ENCODE measurements at regions not wholly inside any gene's neighbourhood (a gene's known extent, or its start where the extent isn't known, plus 50 kb on each side); places are given as distances from the start of the nearest gene placed in this dataset.

DNA sequence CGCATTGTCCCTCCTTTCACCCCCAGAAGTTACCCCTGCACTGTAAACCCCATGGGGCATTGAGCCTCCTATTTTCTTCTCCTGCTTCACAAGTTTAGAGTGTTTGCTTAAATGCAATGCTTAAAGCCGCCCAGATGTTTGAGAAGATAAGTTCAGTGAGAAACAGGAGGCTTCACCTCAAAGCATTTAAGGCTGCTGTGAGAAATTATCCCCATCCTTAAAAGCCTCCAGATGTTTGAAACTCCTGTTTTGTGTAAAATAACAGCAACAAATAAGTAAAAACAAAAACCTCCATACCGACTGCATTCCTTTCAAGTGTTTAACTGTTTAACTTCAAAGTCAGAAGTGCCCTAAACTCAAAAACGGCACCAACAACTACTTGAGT lies 81.8 kb downstream of the RTP5 start:
- Histone ChIP-seq H3K4me3 (no peak overlapping the region), H3K9me3 (no peaks in the 10 kb centered on the region), H3K4me2 (peak overlapping the region; percentile 78), H3K27ac (peak overlapping the region in 1 of 2 experiments; percentile 41; a peak in 1 of 6 replicates), H3K4me1 (no peaks in the 10 kb centered on the region)
- 20% methylated on average over 4 of the region's 4 CpGs for WGBS (ENCODE audit: missing lambda C conversion rate)
- ChIA-PET CTCF (interaction anchor here (0.9 to 2.8 kb wide), 28 partner anchors 9 to 130 kb away, joined by 3 to 24 read pairs (median 6); no protein-coding TSS in a partner anchor), POLR2A (no interaction called here)
- no peak for FAIRE-seq
- ATAC-seq = no peak
- DNase-seq (ENCODE audit: low read depth in 1 of 2, low spot score in 1 of 2) = no peak
- TF ChIP-seq PBX3 (IDR thresholded peaks at IDR 0.05) (no peak), KDM1A (IDR thresholded peaks at IDR 0.05; ENCODE audit: low read depth) (no peak), POLR2AphosphoS2 (conservative IDR thresholded peaks at IDR 0.05; ENCODE audit: low read length) (no peak), CBX8 (IDR thresholded peaks at IDR 0.05) (no peak), RARB (CRISPR knock-in tag; IDR thresholded peaks at IDR 0.05) (no peak), CEBPB (IDR thresholded peaks at IDR 0.05) (no peak), TP53 (CRISPR knock-in tag; IDR thresholded peaks at IDR 0.05) (no peak), POLR2A (IDR thresholded peaks at IDR 0.05; ENCODE audit: low read length) (no peak), TFCP2L1 (CRISPR knock-in tag; IDR thresholded peaks at IDR 0.05) (no peak), RCOR1 (IDR thresholded peaks at IDR 0.05; ENCODE audit: low read depth, low read length) (no peak), BCL3 (IDR thresholded peaks at IDR 0.05) (no peak), ZFP36 (IDR thresholded peaks at IDR 0.05; ENCODE audit: borderline replicate concordance, partially characterized antibody) (no peak), GATA3 (IDR thresholded peaks at IDR 0.05; ENCODE audit: borderline replicate concordance) (no peak)
- TF ChIP-seq, protein P1, sequence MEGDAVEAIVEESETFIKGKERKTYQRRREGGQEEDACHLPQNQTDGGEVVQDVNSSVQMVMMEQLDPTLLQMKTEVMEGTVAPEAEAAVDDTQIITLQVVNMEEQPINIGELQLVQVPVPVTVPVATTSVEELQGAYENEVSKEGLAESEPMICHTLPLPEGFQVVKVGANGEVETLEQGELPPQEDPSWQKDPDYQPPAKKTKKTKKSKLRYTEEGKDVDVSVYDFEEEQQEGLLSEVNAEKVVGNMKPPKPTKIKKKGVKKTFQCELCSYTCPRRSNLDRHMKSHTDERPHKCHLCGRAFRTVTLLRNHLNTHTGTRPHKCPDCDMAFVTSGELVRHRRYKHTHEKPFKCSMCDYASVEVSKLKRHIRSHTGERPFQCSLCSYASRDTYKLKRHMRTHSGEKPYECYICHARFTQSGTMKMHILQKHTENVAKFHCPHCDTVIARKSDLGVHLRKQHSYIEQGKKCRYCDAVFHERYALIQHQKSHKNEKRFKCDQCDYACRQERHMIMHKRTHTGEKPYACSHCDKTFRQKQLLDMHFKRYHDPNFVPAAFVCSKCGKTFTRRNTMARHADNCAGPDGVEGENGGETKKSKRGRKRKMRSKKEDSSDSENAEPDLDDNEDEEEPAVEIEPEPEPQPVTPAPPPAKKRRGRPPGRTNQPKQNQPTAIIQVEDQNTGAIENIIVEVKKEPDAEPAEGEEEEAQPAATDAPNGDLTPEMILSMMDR (IDR thresholded peaks at IDR 0.05) = no peak
- TF ChIP-seq, protein P2, sequence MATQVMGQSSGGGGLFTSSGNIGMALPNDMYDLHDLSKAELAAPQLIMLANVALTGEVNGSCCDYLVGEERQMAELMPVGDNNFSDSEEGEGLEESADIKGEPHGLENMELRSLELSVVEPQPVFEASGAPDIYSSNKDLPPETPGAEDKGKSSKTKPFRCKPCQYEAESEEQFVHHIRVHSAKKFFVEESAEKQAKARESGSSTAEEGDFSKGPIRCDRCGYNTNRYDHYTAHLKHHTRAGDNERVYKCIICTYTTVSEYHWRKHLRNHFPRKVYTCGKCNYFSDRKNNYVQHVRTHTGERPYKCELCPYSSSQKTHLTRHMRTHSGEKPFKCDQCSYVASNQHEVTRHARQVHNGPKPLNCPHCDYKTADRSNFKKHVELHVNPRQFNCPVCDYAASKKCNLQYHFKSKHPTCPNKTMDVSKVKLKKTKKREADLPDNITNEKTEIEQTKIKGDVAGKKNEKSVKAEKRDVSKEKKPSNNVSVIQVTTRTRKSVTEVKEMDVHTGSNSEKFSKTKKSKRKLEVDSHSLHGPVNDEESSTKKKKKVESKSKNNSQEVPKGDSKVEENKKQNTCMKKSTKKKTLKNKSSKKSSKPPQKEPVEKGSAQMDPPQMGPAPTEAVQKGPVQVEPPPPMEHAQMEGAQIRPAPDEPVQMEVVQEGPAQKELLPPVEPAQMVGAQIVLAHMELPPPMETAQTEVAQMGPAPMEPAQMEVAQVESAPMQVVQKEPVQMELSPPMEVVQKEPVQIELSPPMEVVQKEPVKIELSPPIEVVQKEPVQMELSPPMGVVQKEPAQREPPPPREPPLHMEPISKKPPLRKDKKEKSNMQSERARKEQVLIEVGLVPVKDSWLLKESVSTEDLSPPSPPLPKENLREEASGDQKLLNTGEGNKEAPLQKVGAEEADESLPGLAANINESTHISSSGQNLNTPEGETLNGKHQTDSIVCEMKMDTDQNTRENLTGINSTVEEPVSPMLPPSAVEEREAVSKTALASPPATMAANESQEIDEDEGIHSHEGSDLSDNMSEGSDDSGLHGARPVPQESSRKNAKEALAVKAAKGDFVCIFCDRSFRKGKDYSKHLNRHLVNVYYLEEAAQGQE (IDR thresholded peaks at IDR 0.05) = no peak
- TF ChIP-seq, protein P3, sequence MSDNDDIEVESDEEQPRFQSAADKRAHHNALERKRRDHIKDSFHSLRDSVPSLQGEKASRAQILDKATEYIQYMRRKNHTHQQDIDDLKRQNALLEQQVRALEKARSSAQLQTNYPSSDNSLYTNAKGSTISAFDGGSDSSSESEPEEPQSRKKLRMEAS (IDR thresholded peaks at IDR 0.05) = no peak
- TF ChIP-seq, protein P4, sequence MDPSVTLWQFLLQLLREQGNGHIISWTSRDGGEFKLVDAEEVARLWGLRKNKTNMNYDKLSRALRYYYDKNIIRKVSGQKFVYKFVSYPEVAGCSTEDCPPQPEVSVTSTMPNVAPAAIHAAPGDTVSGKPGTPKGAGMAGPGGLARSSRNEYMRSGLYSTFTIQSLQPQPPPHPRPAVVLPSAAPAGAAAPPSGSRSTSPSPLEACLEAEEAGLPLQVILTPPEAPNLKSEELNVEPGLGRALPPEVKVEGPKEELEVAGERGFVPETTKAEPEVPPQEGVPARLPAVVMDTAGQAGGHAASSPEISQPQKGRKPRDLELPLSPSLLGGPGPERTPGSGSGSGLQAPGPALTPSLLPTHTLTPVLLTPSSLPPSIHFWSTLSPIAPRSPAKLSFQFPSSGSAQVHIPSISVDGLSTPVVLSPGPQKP (IDR thresholded peaks at IDR 0.05; ENCODE audit: low read depth, low read length) = no peak

DNA sequence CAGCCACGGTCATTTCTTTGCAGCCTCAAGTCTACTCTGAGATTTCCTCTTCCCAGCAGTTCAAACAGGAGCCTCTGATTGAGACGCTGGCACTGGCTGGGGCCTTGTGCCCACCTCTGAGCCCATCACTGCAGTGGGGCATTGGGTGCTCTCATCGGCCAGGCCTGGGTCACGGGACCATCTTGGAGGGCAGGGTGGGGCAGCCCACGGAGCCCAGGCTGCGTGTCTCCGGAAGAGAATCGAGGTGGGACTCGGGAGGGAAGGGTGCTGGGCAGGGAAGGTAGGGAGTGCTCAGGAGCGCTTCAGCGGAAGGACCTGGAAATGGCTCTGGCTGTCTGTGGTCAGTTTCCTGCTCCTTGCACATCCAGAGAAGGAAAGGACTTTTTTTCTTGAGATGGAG lies 82.4 kb downstream of the RTP5 start:
- 85% methylated on average over 11 of the region's 11 CpGs for WGBS (ENCODE audit: missing lambda C conversion rate)
- Histone ChIP-seq H3K4me1 (no peaks in the 10 kb centered on the region), H3K4me3 (no peak overlapping the region), H3K27ac (no peak overlapping the region), H3K4me2 (no peak overlapping the region), H3K9me3 (no peaks in the 10 kb centered on the region)
- ChIA-PET CTCF (interaction anchor here (1.0 to 2.8 kb wide), 10 partner anchors 8 to 48 kb away, joined by 4 to 24 read pairs (median 11); no protein-coding TSS in a partner anchor), POLR2A (no interaction called here)
- ATAC-seq (no peak), DNase-seq (ENCODE audit: low read depth in 1 of 2, low spot score in 1 of 2) (no peak), FAIRE-seq (no peak)
- TF ChIP-seq FOSB (CRISPR knock-in tag; IDR thresholded peaks at IDR 0.05) (no peak), BHLHE40 (IDR thresholded peaks at IDR 0.05; ENCODE audit: low read depth, low read length) (no peak), KDM1A (IDR thresholded peaks at IDR 0.05; ENCODE audit: low read depth) (no peak), SMC3 (IDR thresholded peaks at IDR 0.05) (no peak), SREBF2 (IDR thresholded peaks at IDR 0.05) (no peak), HOXB13 (CRISPR knock-in tag; IDR thresholded peaks at IDR 0.05; ENCODE audit: low read depth) (no peak), NPAS2 (CRISPR knock-in tag; IDR thresholded peaks at IDR 0.05; ENCODE audit: borderline replicate concordance) (no peak), CHD4 (IDR thresholded peaks at IDR 0.05; ENCODE audit: borderline replicate concordance) (no peak), PBX3 (IDR thresholded peaks at IDR 0.05) (no peak), NFE2L2 (conservative IDR thresholded peaks at IDR 0.05; ENCODE audit: low read length) (no peak), POLR2A (IDR thresholded peaks at IDR 0.05; ENCODE audit: low read length) (no peak), HOXA7 (CRISPR knock-in tag; IDR thresholded peaks at IDR 0.05) (no peak), HEYL (CRISPR knock-in tag; IDR thresholded peaks at IDR 0.05) (no peak)
- TF ChIP-seq, protein P5, sequence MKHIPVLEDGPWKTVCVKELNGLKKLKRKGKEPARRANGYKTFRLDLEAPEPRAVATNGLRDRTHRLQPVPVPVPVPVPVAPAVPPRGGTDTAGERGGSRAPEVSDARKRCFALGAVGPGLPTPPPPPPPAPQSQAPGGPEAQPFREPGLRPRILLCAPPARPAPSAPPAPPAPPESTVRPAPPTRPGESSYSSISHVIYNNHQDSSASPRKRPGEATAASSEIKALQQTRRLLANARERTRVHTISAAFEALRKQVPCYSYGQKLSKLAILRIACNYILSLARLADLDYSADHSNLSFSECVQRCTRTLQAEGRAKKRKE (CRISPR knock-in tag; IDR thresholded peaks at IDR 0.05; ENCODE audit: low read depth) = no peak

Measured in A549 (cell line).